ENCODE measurements at regions not wholly inside any gene's neighbourhood (a gene's known extent, or its start where the extent isn't known, plus 50 kb on each side); places are given as distances from the start of the nearest gene placed in this dataset.

DNA sequence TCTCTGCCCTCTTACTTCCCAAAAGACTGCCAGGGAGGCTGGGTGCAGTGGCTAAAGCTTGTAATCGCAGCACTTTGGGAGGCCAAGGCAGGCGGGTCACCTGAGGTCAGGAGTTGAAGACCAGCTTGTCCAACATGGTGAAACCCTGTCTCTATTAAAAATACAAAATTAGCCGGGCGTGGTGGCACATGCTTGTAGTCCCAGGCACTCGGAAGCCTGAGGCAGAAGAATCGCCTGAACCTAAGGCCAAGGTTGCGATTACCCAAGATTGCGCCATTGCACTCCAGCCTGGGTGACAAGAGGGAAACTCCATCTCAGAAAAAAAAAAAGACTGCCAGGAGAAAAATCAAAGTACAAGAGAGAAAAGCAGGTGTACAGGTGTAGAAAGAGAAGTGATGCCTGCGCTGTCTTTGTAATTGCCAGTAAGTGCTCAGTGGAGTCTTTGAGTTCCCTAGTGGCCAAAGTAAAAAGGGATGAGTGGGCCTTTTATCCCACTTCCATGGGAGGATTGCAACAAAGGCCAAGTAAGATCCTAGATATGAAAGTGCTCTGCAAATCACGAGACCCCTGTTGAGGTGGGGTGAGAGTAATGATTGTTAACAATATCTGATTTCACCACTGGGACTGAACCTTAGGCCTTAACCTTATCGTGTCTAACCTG, 94.7 kb upstream of the WNT4 start (continued):
- TF ChIP-seq, protein P1, sequence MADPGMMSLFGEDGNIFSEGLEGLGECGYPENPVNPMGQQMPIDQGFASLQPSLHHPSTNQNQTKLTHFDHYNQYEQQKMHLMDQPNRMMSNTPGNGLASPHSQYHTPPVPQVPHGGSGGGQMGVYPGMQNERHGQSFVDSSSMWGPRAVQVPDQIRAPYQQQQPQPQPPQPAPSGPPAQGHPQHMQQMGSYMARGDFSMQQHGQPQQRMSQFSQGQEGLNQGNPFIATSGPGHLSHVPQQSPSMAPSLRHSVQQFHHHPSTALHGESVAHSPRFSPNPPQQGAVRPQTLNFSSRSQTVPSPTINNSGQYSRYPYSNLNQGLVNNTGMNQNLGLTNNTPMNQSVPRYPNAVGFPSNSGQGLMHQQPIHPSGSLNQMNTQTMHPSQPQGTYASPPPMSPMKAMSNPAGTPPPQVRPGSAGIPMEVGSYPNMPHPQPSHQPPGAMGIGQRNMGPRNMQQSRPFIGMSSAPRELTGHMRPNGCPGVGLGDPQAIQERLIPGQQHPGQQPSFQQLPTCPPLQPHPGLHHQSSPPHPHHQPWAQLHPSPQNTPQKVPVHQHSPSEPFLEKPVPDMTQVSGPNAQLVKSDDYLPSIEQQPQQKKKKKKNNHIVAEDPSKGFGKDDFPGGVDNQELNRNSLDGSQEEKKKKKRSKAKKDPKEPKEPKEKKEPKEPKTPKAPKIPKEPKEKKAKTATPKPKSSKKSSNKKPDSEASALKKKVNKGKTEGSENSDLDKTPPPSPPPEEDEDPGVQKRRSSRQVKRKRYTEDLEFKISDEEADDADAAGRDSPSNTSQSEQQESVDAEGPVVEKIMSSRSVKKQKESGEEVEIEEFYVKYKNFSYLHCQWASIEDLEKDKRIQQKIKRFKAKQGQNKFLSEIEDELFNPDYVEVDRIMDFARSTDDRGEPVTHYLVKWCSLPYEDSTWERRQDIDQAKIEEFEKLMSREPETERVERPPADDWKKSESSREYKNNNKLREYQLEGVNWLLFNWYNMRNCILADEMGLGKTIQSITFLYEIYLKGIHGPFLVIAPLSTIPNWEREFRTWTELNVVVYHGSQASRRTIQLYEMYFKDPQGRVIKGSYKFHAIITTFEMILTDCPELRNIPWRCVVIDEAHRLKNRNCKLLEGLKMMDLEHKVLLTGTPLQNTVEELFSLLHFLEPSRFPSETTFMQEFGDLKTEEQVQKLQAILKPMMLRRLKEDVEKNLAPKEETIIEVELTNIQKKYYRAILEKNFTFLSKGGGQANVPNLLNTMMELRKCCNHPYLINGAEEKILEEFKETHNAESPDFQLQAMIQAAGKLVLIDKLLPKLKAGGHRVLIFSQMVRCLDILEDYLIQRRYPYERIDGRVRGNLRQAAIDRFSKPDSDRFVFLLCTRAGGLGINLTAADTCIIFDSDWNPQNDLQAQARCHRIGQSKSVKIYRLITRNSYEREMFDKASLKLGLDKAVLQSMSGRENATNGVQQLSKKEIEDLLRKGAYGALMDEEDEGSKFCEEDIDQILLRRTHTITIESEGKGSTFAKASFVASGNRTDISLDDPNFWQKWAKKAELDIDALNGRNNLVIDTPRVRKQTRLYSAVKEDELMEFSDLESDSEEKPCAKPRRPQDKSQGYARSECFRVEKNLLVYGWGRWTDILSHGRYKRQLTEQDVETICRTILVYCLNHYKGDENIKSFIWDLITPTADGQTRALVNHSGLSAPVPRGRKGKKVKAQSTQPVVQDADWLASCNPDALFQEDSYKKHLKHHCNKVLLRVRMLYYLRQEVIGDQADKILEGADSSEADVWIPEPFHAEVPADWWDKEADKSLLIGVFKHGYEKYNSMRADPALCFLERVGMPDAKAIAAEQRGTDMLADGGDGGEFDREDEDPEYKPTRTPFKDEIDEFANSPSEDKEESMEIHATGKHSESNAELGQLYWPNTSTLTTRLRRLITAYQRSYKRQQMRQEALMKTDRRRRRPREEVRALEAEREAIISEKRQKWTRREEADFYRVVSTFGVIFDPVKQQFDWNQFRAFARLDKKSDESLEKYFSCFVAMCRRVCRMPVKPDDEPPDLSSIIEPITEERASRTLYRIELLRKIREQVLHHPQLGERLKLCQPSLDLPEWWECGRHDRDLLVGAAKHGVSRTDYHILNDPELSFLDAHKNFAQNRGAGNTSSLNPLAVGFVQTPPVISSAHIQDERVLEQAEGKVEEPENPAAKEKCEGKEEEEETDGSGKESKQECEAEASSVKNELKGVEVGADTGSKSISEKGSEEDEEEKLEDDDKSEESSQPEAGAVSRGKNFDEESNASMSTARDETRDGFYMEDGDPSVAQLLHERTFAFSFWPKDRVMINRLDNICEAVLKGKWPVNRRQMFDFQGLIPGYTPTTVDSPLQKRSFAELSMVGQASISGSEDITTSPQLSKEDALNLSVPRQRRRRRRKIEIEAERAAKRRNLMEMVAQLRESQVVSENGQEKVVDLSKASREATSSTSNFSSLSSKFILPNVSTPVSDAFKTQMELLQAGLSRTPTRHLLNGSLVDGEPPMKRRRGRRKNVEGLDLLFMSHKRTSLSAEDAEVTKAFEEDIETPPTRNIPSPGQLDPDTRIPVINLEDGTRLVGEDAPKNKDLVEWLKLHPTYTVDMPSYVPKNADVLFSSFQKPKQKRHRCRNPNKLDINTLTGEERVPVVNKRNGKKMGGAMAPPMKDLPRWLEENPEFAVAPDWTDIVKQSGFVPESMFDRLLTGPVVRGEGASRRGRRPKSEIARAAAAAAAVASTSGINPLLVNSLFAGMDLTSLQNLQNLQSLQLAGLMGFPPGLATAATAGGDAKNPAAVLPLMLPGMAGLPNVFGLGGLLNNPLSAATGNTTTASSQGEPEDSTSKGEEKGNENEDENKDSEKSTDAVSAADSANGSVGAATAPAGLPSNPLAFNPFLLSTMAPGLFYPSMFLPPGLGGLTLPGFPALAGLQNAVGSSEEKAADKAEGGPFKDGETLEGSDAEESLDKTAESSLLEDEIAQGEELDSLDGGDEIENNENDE (IDR thresholded peaks at IDR 0.05; ENCODE audit: insufficient replicate concordance, low read length) = no peak
- TF ChIP-seq SAP30 (IDR thresholded peaks at IDR 0.05; ENCODE audit: insufficient read depth, insufficient replicate concordance, low read length) = no peak
- TF ChIP-seq ASH2L (IDR thresholded peaks at IDR 0.05; ENCODE audit: low read length) = no peak
- TF ChIP-seq, protein P2, sequence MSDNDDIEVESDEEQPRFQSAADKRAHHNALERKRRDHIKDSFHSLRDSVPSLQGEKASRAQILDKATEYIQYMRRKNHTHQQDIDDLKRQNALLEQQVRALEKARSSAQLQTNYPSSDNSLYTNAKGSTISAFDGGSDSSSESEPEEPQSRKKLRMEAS (IDR thresholded peaks at IDR 0.05) = no peak
- no peak for TF ChIP-seq BRCA1 (IDR thresholded peaks at IDR 0.05; ENCODE audit: low read depth, low read length)
- no peak for TF ChIP-seq CREB1 (IDR thresholded peaks at IDR 0.05)
- TF ChIP-seq RNF2 (IDR thresholded peaks at IDR 0.05; ENCODE audit: borderline replicate concordance, low read depth, low read length, missing control alignments, poor library complexity, severe bottlenecking) = no peak
- TF ChIP-seq NRF1 (IDR thresholded peaks at IDR 0.05; ENCODE audit: low read depth, low read length) = no peak

All from H1 (cell line).